K562 (cell line): ENCODE measurements at regions not wholly inside any gene's neighbourhood (a gene's known extent, or its start where the extent isn't known, plus 50 kb on each side); places are given as distances from the start of the nearest gene placed in this dataset.

ENCODE experiments used
- ATAC-seq: fragments of 200-7000 bp; cut with Tn5 transposase; 3 replicates; pipeline ENCODE4 v1.9.1; 2020; ENCODE audit warnings: moderate library complexity
- BruUV-seq: library from RNA; stranded (reverse); fragments of 400-500 nt; replicated peaks from 2 replicates; lab custom pipeline; 2021; lab: Mats Ljungman, UMichigan
- CTCF ChIA-PET: fragments of 300-600 bp; formaldehyde crosslinking; extraction: SDS; loops from one replicate; lab custom pipeline; 2021; ENCODE audit warnings: low intra/inter-chr PET ratio; lab: Yijun Ruan, JAX
- POLR2A ChIA-PET: fragments of 300-600, 350-650 bp; sonication (Branson Sonifier 250); formaldehyde crosslinking; extraction: SDS; loops from one replicate; lab custom pipeline; 2021; ENCODE audit warnings: antibody characterized with exemption, inconsistent platforms; lab: Yijun Ruan, JAX
- DNase-seq, 4 experiments: peaks; one replicate each; pipeline versions ENCODE4 v3.0.0 to v3.0.0-alpha.2; 2011 to 2018; ENCODE audit warnings: low spot score in 3 of 4, mixed read lengths in 3 of 4; ENCODE audit errors: extremely low read depth in 1 of 4
- FAIRE-seq: peaks from 2 replicates; lab custom pipeline; 2011; peaks lifted over from hg19 to GRCh38; lab: Jason Lieb, UNC
- H2AFZ ChIP-seq: 2 replicates; pipeline ENCODE4 v1.6.0; 2011; ENCODE audit warnings: low read depth, low read length, control low read depth, inconsistent platforms
- H3K27ac ChIP-seq: fragments of 200-600 bp; 3 replicates; pipeline ENCODE4 v1.8.0; 2011; ENCODE audit warnings: low read depth, mild to moderate bottlenecking, control low read depth, inconsistent platforms, low read length, moderate library complexity, mixed read lengths; ENCODE audit errors: extremely low read depth
- H3K27me3 ChIP-seq, 2 experiments: fragments of 300-600 bp in 1 of 2; 2 replicates in 1 of 2; 3 replicates in 1 of 2; pipeline versions ENCODE4 v1.6.0 to v1.8.0; 2011; ENCODE audit warnings: inconsistent platforms in 2 of 2, low read length in 2 of 2, mild to moderate bottlenecking in 1 of 2, mixed read lengths in 1 of 2, moderate library complexity in 1 of 2; ENCODE audit not compliant: control insufficient read depth in 2 of 2, insufficient read depth in 2 of 2
- H3K36me3 ChIP-seq: fragments of 300-600 bp; 3 replicates; pipeline ENCODE4 v1.8.0; 2011; ENCODE audit warnings: mild to moderate bottlenecking, low read length, inconsistent platforms; ENCODE audit not compliant: control insufficient read depth, insufficient read depth
- H3K4me1 ChIP-seq, 2 experiments: fragments of 200-600 bp in 1 of 2; replicated peaks in 1 of 2; 2 replicates in 1 of 2; 3 replicates in 1 of 2; pipeline versions ENCODE4 v1.5.1 to v1.8.0; 2011; ENCODE audit warnings: inconsistent platforms in 2 of 2, low read length in 2 of 2, mild to moderate bottlenecking in 1 of 2, mixed read lengths in 1 of 2, moderate library complexity in 1 of 2; ENCODE audit not compliant: control insufficient read depth in 2 of 2, insufficient read depth in 2 of 2
- H3K4me2 ChIP-seq: 2 replicates; pipeline ENCODE4 v1.6.1; 2011; ENCODE audit warnings: low read length, control low read depth, inconsistent platforms, mixed read lengths; ENCODE audit not compliant: insufficient read depth
- H3K4me3 ChIP-seq: fragments of 200-600 bp; sonication (generic), shearing (Covaris generic); 2 replicates; pipeline ENCODE4 v1.5.1; 2016; ENCODE audit warnings: control low read depth, inconsistent platforms
- H3K79me2 ChIP-seq: fragments of 200-600 bp; 3 replicates; pipeline ENCODE4 v1.8.0; 2011; ENCODE audit warnings: low read length, inconsistent platforms; ENCODE audit not compliant: control insufficient read depth, insufficient read depth
- H3K9ac ChIP-seq, 2 experiments: 2 replicates each; pipeline versions ENCODE4 v1.6.0 to v1.6.1; 2011; ENCODE audit warnings: low read depth in 2 of 2, low read length in 2 of 2, control low read depth in 1 of 2, inconsistent platforms in 1 of 2, mild to moderate bottlenecking in 1 of 2, mixed read lengths in 1 of 2; ENCODE audit not compliant: insufficient read depth in 1 of 2
- H3K9me1 ChIP-seq: one replicate; pipeline ENCODE4 v1.6.0; 2011; ENCODE audit warnings: inconsistent platforms, mild to moderate bottlenecking, low read length, moderate library complexity; ENCODE audit not compliant: control insufficient read depth, insufficient read depth
- H3K9me3 ChIP-seq: replicated peaks from 2 replicates; pipeline ENCODE4 v1.5.1; 2011; ENCODE audit warnings: low read depth, low read length, inconsistent platforms; ENCODE audit not compliant: control insufficient read depth, insufficient read depth
- H4K20me1 ChIP-seq: replicated peaks from 2 replicates; pipeline ENCODE4 v1.6.1; 2011; ENCODE audit warnings: low read length, inconsistent platforms, mixed read lengths; ENCODE audit not compliant: control insufficient read depth, insufficient read depth
- CC2D1A ChIP-seq: fragments of 450-650 bp; IDR thresholded peaks from 2 replicates; pipeline ENCODE4 v1.6.1; 2017; ENCODE audit warnings: mild to moderate bottlenecking
- GATA2 ChIP-seq: sonication (generic); formaldehyde crosslinking; IDR thresholded peaks from 2 replicates; pipeline ENCODE4 v1.4.0; 2020; ENCODE audit warnings: mild to moderate bottlenecking, missing genetic modification reagents
- HNRNPK ChIP-seq: fragments of 200-400 bp; formaldehyde crosslinking; IDR thresholded peaks from one replicate; pipeline ENCODE4 v1.6.1; 2018; ENCODE audit warnings: mild to moderate bottlenecking, low read depth, low read length; ENCODE audit not compliant: poor library complexity, severe bottlenecking
- NFIC ChIP-seq: fragments of 450-650 bp; IDR thresholded peaks from 2 replicates; pipeline ENCODE4 v1.6.1; 2017; ENCODE audit warnings: mild to moderate bottlenecking, inconsistent platforms
- SAP30 ChIP-seq: fragments of 200-600 bp; sonication (generic); IDR thresholded peaks from 2 replicates; pipeline ENCODE4 v1.6.1; 2012; ENCODE audit warnings: borderline replicate concordance, low read depth, mild to moderate bottlenecking, moderate library complexity, low read length, control low read depth, inconsistent platforms; ENCODE audit not compliant: insufficient read depth, poor library complexity, severe bottlenecking
- SLC30A9 ChIP-seq: fragments of 250-450 bp; sonication (Bioruptor Pico); IDR thresholded peaks from 2 replicates; pipeline ENCODE4 v1.8.0; 2022; ENCODE audit warnings: mild to moderate bottlenecking, moderate library complexity
- SRSF9 ChIP-seq: fragments of 200-400 bp; formaldehyde crosslinking; IDR thresholded peaks from 2 replicates; pipeline ENCODE4 v1.6.1; 2017; ENCODE audit warnings: low read depth, low read length, borderline replicate concordance
- STAT5B ChIP-seq: fragments of 250-450 bp; sonication (Bioruptor Pico); IDR thresholded peaks from 2 replicates; pipeline ENCODE4 v1.8.0; 2021; ENCODE audit warnings: mild to moderate bottlenecking, inconsistent platforms
- TAL1 ChIP-seq: fragments of 450-650 bp; IDR thresholded peaks from 2 replicates; pipeline ENCODE4 v1.6.1; 2016; ENCODE audit warnings: mild to moderate bottlenecking
- TARDBP ChIP-seq: fragments of 450-650 bp; IDR thresholded peaks from 2 replicates; pipeline ENCODE4 v1.6.1; 2016
- TGIF2 ChIP-seq: sonication (generic); formaldehyde crosslinking; IDR thresholded peaks from 2 replicates; pipeline ENCODE4 v1.8.1; 2022; ENCODE audit warnings: mild to moderate bottlenecking, missing genetic modification reagents, moderate library complexity
- TSC22D4 ChIP-seq: fragments of 450-650 bp; IDR thresholded peaks from 2 replicates; pipeline ENCODE4 v1.6.1; 2016; ENCODE audit warnings: missing genetic modification characterization, missing biosample characterization, control low read depth
- ZEB2 ChIP-seq: fragments of 450-650 bp; IDR thresholded peaks from 2 replicates; pipeline ENCODE4 v1.6.1; 2016
- ZNF133 ChIP-seq: fragments of 250-450 bp; sonication (Bioruptor Pico); IDR thresholded peaks from 2 replicates; pipeline ENCODE4 v1.4.0; 2020; ENCODE audit warnings: mild to moderate bottlenecking
- ZNF146 ChIP-seq: IDR thresholded peaks from one replicate; pipeline ENCODE4 v1.6.1; 2018; ENCODE audit warnings: missing compliant biosample characterization; ENCODE audit not compliant: unreplicated experiment
- ZNF507 ChIP-seq: conservative IDR thresholded peaks from 2 replicates; pipeline ENCODE4 v1.6.1; 2017; ENCODE audit warnings: missing genetic modification characterization, missing compliant biosample characterization
- WGBS: fragments of 100-300 bp; shearing (Covaris generic); methylation state at CpG from one replicate; pipeline ENCODE4 v1.1.6; 2016; ENCODE audit warnings: low coverage, mixed read lengths; ENCODE audit not compliant: insufficient coverage; ENCODE audit errors: missing lambda C conversion rate; 5-methylcytosine and 5-hydroxymethylcytosine counted together
- in situ Hi-C: fragments of 300-500 bp; cut with MboI; formaldehyde crosslinking; loops from 4 replicates; pipeline ENCODE4 v1.15.0; 2018; ENCODE audit warnings: inconsistent platforms, mixed read lengths
- intact Hi-C: fragments of 100-400 bp; cut with micrococcal nuclease; formaldehyde crosslinking; loops from 2 replicates; pipeline ENCODE4 v1.14.2; 2022
- TF ChIP-seq, protein P1 (sequence below): fragments of 450-650 bp; formaldehyde crosslinking; IDR thresholded peaks from 2 replicates; pipeline ENCODE4 v1.4.0; 2022; ENCODE audit warnings: mild to moderate bottlenecking, moderate library complexity
- TF ChIP-seq, protein P2 (sequence below): fragments of 450-650 bp; formaldehyde crosslinking; IDR thresholded peaks from 2 replicates; pipeline ENCODE4 v1.4.0; 2020; ENCODE audit warnings: mild to moderate bottlenecking, moderate library complexity
- TF ChIP-seq, protein P3 (sequence below), 2 experiments: fragments of 450-650 bp; conservative IDR thresholded peaks; 2 replicates each; pipeline ENCODE4 v1.6.1; 2017; ENCODE audit warnings: mild to moderate bottlenecking in 2 of 2, moderate library complexity in 2 of 2

DNA sequence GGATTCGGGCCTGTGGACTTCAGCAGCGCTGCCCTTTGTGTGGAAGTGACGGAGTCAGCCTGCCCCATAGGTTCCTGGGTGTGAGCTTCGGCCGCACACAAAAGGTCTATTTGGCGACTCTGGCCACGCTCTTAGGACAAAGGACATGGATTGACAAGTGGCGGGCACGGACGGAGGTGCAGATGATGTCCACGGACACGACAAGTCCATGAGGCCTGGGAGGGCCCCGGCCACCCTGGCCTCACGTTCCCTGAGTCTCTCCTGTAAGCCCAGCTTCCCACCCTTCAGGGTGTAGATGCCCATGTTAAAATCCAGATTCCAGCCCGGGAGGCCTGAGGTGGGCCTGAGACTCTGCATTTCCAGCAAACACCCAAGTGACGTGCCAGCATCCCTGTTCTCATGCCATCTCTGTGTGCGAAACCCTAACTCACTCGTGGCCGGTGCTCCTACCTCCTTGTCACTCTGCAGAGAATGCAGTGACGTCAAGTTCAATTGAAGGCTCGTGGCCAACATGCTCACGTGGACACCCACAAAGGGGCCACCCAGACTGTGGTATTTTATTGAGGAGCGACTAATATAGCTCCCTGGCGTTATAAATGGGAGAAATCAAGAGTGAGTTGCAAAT is 111.7 kb downstream of the RTP5 start:
- TF ChIP-seq, protein P1, sequence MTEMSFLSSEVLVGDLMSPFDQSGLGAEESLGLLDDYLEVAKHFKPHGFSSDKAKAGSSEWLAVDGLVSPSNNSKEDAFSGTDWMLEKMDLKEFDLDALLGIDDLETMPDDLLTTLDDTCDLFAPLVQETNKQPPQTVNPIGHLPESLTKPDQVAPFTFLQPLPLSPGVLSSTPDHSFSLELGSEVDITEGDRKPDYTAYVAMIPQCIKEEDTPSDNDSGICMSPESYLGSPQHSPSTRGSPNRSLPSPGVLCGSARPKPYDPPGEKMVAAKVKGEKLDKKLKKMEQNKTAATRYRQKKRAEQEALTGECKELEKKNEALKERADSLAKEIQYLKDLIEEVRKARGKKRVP (CRISPR knock-in tag), result no peak
- TF ChIP-seq TARDBP (no peak), ZNF146 (CRISPR knock-in tag) (no peak), TGIF2 (CRISPR knock-in tag) (no peak), SAP30 (no peak), NFIC (no peak), CC2D1A (no peak), ZNF133 (CRISPR knock-in tag) (no peak), SRSF9 (no peak), HNRNPK (no peak), ZEB2 (no peak), ZNF507 (tag) (no peak), TAL1 (no peak), TSC22D4 (tag) (no peak), GATA2 (CRISPR knock-in tag) (no peak), STAT5B (CRISPR knock-in tag) (no peak), SLC30A9 (no peak)
- TF ChIP-seq, protein P2, sequence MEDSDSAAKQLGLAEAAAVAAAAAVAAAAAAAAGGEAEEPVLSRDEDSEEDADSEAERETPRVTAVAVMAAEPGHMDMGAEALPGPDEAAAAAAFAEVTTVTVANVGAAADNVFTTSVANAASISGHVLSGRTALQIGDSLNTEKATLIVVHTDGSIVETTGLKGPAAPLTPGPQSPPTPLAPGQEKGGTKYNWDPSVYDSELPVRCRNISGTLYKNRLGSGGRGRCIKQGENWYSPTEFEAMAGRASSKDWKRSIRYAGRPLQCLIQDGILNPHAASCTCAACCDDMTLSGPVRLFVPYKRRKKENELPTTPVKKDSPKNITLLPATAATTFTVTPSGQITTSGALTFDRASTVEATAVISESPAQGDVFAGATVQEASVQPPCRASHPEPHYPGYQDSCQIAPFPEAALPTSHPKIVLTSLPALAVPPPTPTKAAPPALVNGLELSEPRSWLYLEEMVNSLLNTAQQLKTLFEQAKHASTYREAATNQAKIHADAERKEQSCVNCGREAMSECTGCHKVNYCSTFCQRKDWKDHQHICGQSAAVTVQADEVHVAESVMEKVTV (CRISPR knock-in tag), result no peak
- TF ChIP-seq, protein P3, sequence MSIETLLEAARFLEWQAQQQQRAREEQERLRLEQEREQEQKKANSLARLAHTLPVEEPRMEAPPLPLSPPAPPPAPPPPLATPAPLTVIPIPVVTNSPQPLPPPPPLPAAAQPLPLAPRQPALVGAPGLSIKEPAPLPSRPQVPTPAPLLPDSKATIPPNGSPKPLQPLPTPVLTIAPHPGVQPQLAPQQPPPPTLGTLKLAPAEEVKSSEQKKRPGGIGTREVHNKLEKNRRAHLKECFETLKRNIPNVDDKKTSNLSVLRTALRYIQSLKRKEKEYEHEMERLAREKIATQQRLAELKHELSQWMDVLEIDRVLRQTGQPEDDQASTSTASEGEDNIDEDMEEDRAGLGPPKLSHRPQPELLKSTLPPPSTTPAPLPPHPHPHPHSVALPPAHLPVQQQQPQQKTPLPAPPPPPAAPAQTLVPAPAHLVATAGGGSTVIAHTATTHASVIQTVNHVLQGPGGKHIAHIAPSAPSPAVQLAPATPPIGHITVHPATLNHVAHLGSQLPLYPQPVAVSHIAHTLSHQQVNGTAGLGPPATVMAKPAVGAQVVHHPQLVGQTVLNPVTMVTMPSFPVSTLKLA (conservative IDR thresholded peaks at IDR 0.05), result no peak
- CTCF ChIA-PET, result no interaction called here

More for the DNA sequence above, 111.7 kb downstream of the RTP5 start:
- H3K36me3 ChIP-seq, result no peaks in the 10 kb centered on the region
- peaks cover 0 to 32% of the 10 kb centered on the region in 2 experiments; a peak in 2 of 5 replicates for H3K27me3 ChIP-seq
- H3K4me1 ChIP-seq, result peaks cover 0 to 12% of the 10 kb centered on the region in 2 experiments; a peak in 1 of 5 replicates
- H3K4me2 ChIP-seq, result no peak overlapping the region
- no peaks in the 10 kb centered on the region for H3K9me3 ChIP-seq
- H3K9ac ChIP-seq, result no peak overlapping the region
- ATAC-seq (no peak), DNase-seq (no peak), FAIRE-seq (no peak)
- no peak overlapping the region for H3K4me3 ChIP-seq
- 53% methylated on average over 12 of the region's 24 CpGs for WGBS
- H3K27ac ChIP-seq, result no peak overlapping the region
- in situ Hi-C loops (no loop called here), intact Hi-C loops (no loop called here)
- H3K9me1 ChIP-seq, result no peaks in the 10 kb centered on the region
- no peaks in the 10 kb centered on the region for H3K79me2 ChIP-seq
- no peaks in the 10 kb centered on the region for H4K20me1 ChIP-seq
- no TSS peak for BruUV-seq
- H2AFZ ChIP-seq, result no peak overlapping the region
- POLR2A ChIA-PET, result no interaction called here
